VCaP (cell line): ENCODE measurements at regions not wholly inside any gene's neighbourhood (a gene's known extent, or its start where the extent isn't known, plus 50 kb on each side); places are given as distances from the start of the nearest gene placed in this dataset.
"Not testable (repeated sequence)": the region's sequence is repeated elsewhere in the genome, so short reads cannot be mapped to it uniquely, and the experiment has no call there.

Experiments used
- H3K27ac ChIP-seq: fragments of 450-650 bp; 2 replicates; pipeline ENCODE4 v1.5.1; 2017
- CTCF ChIP-seq: fragments of 450-650 bp; conservative IDR thresholded peaks from 2 replicates; pipeline ENCODE4 v1.5.1; 2017; ENCODE audit warnings: mild to moderate bottlenecking, moderate library complexity

DNA sequence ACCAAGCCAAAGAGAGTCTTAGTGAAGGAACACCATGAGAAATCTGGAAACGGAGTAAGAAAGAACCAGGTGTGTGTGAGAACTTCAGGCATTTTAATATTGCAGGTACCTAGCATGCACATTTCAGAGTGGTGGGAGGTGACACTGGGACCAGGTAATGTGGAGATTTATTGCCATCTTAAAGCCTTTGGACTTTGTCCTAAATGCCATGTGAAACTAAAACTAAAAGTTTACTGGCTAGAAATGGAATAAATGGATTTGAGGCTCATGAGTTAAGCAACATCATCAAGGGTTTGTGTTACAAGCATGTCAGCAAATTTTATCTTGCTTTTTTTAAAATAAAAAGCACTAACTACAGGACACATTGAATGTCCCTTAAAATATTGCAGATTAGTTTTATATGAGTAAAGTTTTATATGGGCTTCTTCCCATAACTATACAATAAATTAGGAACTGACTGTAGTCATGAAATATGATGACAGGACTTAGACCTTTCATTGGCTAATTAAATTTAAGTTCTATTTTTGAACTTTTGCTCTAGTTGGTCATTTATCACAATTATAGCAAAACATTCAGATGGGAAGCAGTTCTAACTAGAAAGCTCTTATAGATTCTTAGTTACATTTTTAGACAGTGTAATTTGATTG lies 721.1 kb upstream of the NOVA1 start:
- TF ChIP-seq CTCF: no peak
- no peak overlapping the region for H3K27ac ChIP-seq

GRCh38 chr14:27320261-27320660 lies 722.4 kb upstream of the NOVA1 start:
- H3K27ac ChIP-seq: no peak overlapping the region

DNA sequence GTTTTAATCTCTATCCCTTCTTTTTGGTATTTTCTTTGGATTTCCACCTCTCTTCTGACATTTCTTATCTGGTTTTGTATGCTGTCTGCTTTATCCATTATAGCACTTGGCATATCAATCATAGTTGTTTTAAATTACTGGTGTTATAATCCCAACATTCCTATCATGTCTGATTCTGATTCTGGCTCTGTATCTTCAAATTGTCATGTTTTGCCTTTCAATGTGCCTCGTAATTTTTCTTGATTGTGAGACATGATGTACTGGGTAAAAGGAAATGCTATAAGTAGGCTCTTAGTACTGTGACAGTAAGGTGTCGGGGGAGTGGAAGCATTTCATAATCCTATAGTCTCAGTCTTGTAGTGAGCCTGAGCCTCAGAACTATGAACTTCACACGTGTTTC lies 729.3 kb upstream of the NOVA1 start:
- TF ChIP-seq CTCF: no peak

More at GRCh38 chr14:27320261-27320660, 722.4 kb upstream of the NOVA1 start:
- no peak for TF ChIP-seq CTCF

GRCh38 chr14:27338012-27338411 lies 740.2 kb upstream of the NOVA1 start:
- no peak for TF ChIP-seq CTCF
- no peak overlapping the region for H3K27ac ChIP-seq

More for the DNA sequence above, 729.3 kb upstream of the NOVA1 start:
- H3K27ac ChIP-seq: no peak overlapping the region

- not testable (repeated sequence) for H3K27ac ChIP-seq
Measured at GRCh38 chr14:27363036-27363435, 765.2 kb upstream of the NOVA1 start.

GRCh38 chr14:27366596-27366995 lies 768.8 kb upstream of the NOVA1 start:
- no peak overlapping the region for H3K27ac ChIP-seq
- TF ChIP-seq CTCF: no peak

- no peak for TF ChIP-seq CTCF
- no peak overlapping the region for H3K27ac ChIP-seq
Measured at GRCh38 chr14:27367345-27367744, 769.5 kb upstream of the NOVA1 start.

DNA sequence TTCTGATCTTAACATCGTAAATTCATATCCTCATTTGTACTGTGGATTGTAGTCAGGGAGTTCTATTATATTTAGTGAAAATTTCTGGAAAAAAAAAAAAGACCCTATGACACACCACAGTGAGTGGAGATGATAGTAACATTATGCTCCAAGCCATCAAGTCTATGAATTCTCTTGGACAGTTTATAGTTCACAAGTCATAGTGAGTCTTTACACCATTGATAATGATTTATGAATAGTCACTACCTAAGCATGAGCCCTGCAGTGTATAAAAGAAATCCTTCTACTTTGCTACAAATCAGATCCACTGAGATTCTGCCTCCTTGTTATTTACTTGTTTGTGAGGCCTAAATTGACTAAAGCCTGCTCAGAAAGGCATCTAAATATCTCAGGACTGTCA lies 772.2 kb upstream of the NOVA1 start:
- no peak for TF ChIP-seq CTCF
- H3K27ac ChIP-seq: no peak overlapping the region
